ENCODE measurements at regions not wholly inside any gene's neighbourhood (a gene's known extent, or its start where the extent isn't known, plus 50 kb on each side); places are given as distances from the start of the nearest gene placed in this dataset.

GRCh38 chr14:98370352-98370751, 901.6 kb downstream of the BCL11B start:
- DNase-seq (ENCODE audit: low read depth, low spot score) (no peak), FAIRE-seq (no peak)
- Histone ChIP-seq H4K20me1 (replicated peaks; ENCODE audit: control insufficient read depth, extremely low read depth, insufficient read depth, low read length) (no peaks in the 10 kb centered on the region), H3K4me3 (replicated peaks in 1 of 3; ENCODE audit: insufficient read depth in 1 of 3, low read depth in 1 of 3, low read length in 3 of 3) (no peak overlapping the region), H3K4me2 (ENCODE audit: insufficient read depth, low read length) (no peak overlapping the region), H3K36me3 (ENCODE audit: control insufficient read depth in 2 of 2, extremely low read depth in 1 of 2, insufficient read depth in 2 of 2, low read length in 2 of 2) (no peaks in the 10 kb centered on the region), H3K9me1 (replicated peaks; ENCODE audit: control insufficient read depth, extremely low read depth, insufficient read depth, low read length) (no peaks in the 10 kb centered on the region), H3K27me3 (ENCODE audit: control insufficient read depth in 2 of 2, insufficient read depth in 2 of 2, low read length in 2 of 2) (no peaks in the 10 kb centered on the region), H3K9me3 (replicated peaks; ENCODE audit: control insufficient read depth, insufficient read depth, low read length) (peaks cover 3% of the 10 kb centered on the region), H2AFZ (ENCODE audit: low read depth, low read length) (no peak overlapping the region), H3K9ac (replicated peaks; ENCODE audit: extremely low read depth, insufficient read depth, low read length) (no peak overlapping the region), H3K27ac (ENCODE audit: insufficient read depth, low read depth, low read length) (no peak overlapping the region), H3K79me2 (ENCODE audit: control insufficient read depth, insufficient read depth, low read length) (no peaks in the 10 kb centered on the region), H3K4me1 (ENCODE audit: control insufficient read depth, extremely low read depth, insufficient read depth, low read length) (no peaks in the 10 kb centered on the region)
- no TSS peak for BruUV-seq (replicated peaks)
- intact Hi-C loops (cut with micrococcal nuclease) (no loop called here), dilution Hi-C loops (cut with MboI; ENCODE audit: extremely low pct_ligation_motif_present, low sequenced_read_pairs) (no loop called here)
- CTCF ChIA-PET: no interaction called here
- TF ChIP-seq EZH2 (IDR thresholded peaks at IDR 0.05; ENCODE audit: borderline replicate concordance, low read depth, low read length, severe bottlenecking) (no peak), POLR2A (IDR thresholded peaks at IDR 0.05; ENCODE audit: low read depth, low read length) (no peak), MYC (IDR thresholded peaks at IDR 0.05; ENCODE audit: low read depth, low read length) (no peak)
- POLR2A ChIA-PET: no interaction called here

GRCh38 chr14:98371141-98371540, 900.9 kb downstream of the BCL11B start:
- BruUV-seq (replicated peaks): no TSS peak
- H3K9ac ChIP-seq (replicated peaks; ENCODE audit: extremely low read depth, insufficient read depth, low read length): no peak overlapping the region
- TF ChIP-seq GATA2 (IDR thresholded peaks at IDR 0.05; ENCODE audit: insufficient read depth, insufficient read length, low read depth, low read length) (no peak), MAX (IDR thresholded peaks at IDR 0.05; ENCODE audit: insufficient read depth, insufficient read length) (no peak), EZH2 (IDR thresholded peaks at IDR 0.05; ENCODE audit: borderline replicate concordance, low read depth, low read length, severe bottlenecking) (no peak), JUN (IDR thresholded peaks at IDR 0.05; ENCODE audit: borderline replicate concordance, insufficient read depth, insufficient read length, low read depth) (no peak), POLR2A (IDR thresholded peaks at IDR 0.05; ENCODE audit: low read depth, low read length) (no peak)

More at GRCh38 chr14:98371141-98371540, 900.9 kb downstream of the BCL11B start:
- no peaks in the 10 kb centered on the region for H3K9me3 ChIP-seq (replicated peaks; ENCODE audit: control insufficient read depth, insufficient read depth, low read length)
- no peaks in the 10 kb centered on the region for H3K4me1 ChIP-seq (ENCODE audit: control insufficient read depth, extremely low read depth, insufficient read depth, low read length)
- no peaks in the 10 kb centered on the region for H3K79me2 ChIP-seq (ENCODE audit: control insufficient read depth, insufficient read depth, low read length)
- dilution Hi-C loops (cut with MboI; ENCODE audit: extremely low pct_ligation_motif_present, low sequenced_read_pairs): no loop called here
- H3K36me3 ChIP-seq (ENCODE audit: control insufficient read depth in 2 of 2, extremely low read depth in 1 of 2, insufficient read depth in 2 of 2, low read length in 2 of 2): no peaks in the 10 kb centered on the region
- no peaks in the 10 kb centered on the region for H4K20me1 ChIP-seq (replicated peaks; ENCODE audit: control insufficient read depth, extremely low read depth, insufficient read depth, low read length)
- H3K9me1 ChIP-seq (replicated peaks; ENCODE audit: control insufficient read depth, extremely low read depth, insufficient read depth, low read length): no peaks in the 10 kb centered on the region
- ChIA-PET CTCF (no interaction called here), POLR2A (no interaction called here)
- no peak overlapping the region for H2AFZ ChIP-seq (ENCODE audit: low read depth, low read length)
- no peak overlapping the region for H3K4me3 ChIP-seq (replicated peaks in 1 of 3; ENCODE audit: insufficient read depth in 1 of 3, low read depth in 1 of 3, low read length in 3 of 3)
- H3K4me2 ChIP-seq (ENCODE audit: insufficient read depth, low read length): no peak overlapping the region
- intact Hi-C loops (cut with micrococcal nuclease): no loop called here
- DNase-seq (ENCODE audit: low read depth, low spot score) (no peak), FAIRE-seq (no peak)
- H3K27me3 ChIP-seq (ENCODE audit: control insufficient read depth in 2 of 2, insufficient read depth in 2 of 2, low read length in 2 of 2): no peaks in the 10 kb centered on the region
- no peak overlapping the region for H3K27ac ChIP-seq (ENCODE audit: insufficient read depth, low read depth, low read length)
